OCI-LY3 (cell line): ENCODE measurements at regions not wholly inside any gene's neighbourhood (a gene's known extent, or its start where the extent isn't known, plus 50 kb on each side); places are given as distances from the start of the nearest gene placed in this dataset.

Source experiments
- EZH2phosphoT487 ChIP-seq: fragments of 200-600 bp; shearing (Covaris generic); IDR thresholded peaks from 2 replicates; pipeline ENCODE4 v1.6.1; 2018; ENCODE audit warnings: antibody characterized with exemption, mixed run types, low read depth
- TF ChIP-seq, protein P1 (sequence below): fragments of 200-600, 300-600 bp; sonication (generic); IDR thresholded peaks from 2 replicates; pipeline ENCODE4 v1.5.1; 2014; ENCODE audit warnings: antibody characterized with exemption, low read length, low read depth

DNA sequence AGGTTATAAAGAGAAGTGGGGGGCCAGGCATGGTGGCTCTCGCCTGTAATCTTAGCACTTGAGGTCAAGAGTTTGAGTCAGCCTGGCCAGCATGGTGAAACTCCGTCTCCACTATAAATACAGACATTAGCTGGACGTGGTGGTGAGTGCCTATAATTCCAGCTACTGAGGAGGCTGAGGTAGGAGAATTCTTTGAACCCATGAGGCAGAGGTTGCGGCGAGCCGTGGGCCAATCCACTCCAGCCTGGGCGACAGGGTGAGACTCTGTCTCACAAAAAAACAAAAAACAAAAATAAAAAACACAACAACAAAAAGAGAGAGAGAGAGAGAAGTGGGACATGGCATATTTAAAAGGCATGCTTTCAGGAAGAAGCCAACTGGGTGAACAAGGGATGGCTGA is 80.1 kb upstream of the CARD18 start:
- TF ChIP-seq, protein P1, sequence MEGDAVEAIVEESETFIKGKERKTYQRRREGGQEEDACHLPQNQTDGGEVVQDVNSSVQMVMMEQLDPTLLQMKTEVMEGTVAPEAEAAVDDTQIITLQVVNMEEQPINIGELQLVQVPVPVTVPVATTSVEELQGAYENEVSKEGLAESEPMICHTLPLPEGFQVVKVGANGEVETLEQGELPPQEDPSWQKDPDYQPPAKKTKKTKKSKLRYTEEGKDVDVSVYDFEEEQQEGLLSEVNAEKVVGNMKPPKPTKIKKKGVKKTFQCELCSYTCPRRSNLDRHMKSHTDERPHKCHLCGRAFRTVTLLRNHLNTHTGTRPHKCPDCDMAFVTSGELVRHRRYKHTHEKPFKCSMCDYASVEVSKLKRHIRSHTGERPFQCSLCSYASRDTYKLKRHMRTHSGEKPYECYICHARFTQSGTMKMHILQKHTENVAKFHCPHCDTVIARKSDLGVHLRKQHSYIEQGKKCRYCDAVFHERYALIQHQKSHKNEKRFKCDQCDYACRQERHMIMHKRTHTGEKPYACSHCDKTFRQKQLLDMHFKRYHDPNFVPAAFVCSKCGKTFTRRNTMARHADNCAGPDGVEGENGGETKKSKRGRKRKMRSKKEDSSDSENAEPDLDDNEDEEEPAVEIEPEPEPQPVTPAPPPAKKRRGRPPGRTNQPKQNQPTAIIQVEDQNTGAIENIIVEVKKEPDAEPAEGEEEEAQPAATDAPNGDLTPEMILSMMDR = no peak
- no peak for TF ChIP-seq EZH2phosphoT487
